WTC11 (cell line): ENCODE measurements at regions not wholly inside any gene's neighbourhood (a gene's known extent, or its start where the extent isn't known, plus 50 kb on each side); places are given as distances from the start of the nearest gene placed in this dataset.

Experiments used
- ATF6 ChIP-seq: sonication (generic); formaldehyde crosslinking; IDR thresholded peaks from 2 replicates; pipeline ENCODE4 v1.8.1; 2023; ENCODE audit warnings: mild to moderate bottlenecking, missing genetic modification reagents
- EMX1 ChIP-seq: fragments of 250-450 bp; sonication (Bioruptor Pico); IDR thresholded peaks from 2 replicates; pipeline ENCODE4 v1.8.0; 2021; ENCODE audit warnings: mild to moderate bottlenecking
- ERG ChIP-seq: fragments of 250-450 bp; sonication (Bioruptor Pico); IDR thresholded peaks from 2 replicates; pipeline ENCODE4 v1.8.0; 2021; ENCODE audit warnings: mild to moderate bottlenecking
- HMGXB4 ChIP-seq: sonication (generic); formaldehyde crosslinking; IDR thresholded peaks from 2 replicates; pipeline ENCODE4 v1.8.1; 2023; ENCODE audit warnings: mild to moderate bottlenecking, moderate library complexity, missing genetic modification reagents
- JUN ChIP-seq: sonication (generic); formaldehyde crosslinking; IDR thresholded peaks from 2 replicates; pipeline ENCODE4 v1.8.0; 2023; ENCODE audit warnings: mild to moderate bottlenecking, missing genetic modification reagents
- OVOL2 ChIP-seq: fragments of 250-450 bp; sonication (Bioruptor Pico); IDR thresholded peaks from 2 replicates; pipeline ENCODE4 v1.9.0; 2021; ENCODE audit warnings: mild to moderate bottlenecking, borderline replicate concordance
- STAT6 ChIP-seq: sonication (generic); formaldehyde crosslinking; conservative IDR thresholded peaks from 2 replicates; pipeline ENCODE4 v1.8.1; 2023; ENCODE audit warnings: mild to moderate bottlenecking, low read depth, missing genetic modification reagents, moderate library complexity
- TP53 ChIP-seq: sonication (generic); formaldehyde crosslinking; IDR thresholded peaks from 2 replicates; pipeline ENCODE4 v1.8.1; 2023; ENCODE audit warnings: mild to moderate bottlenecking, missing genetic modification reagents
- ZBTB21 ChIP-seq: sonication (generic); formaldehyde crosslinking; IDR thresholded peaks from 2 replicates; pipeline ENCODE4 v1.8.1; 2023; ENCODE audit warnings: mild to moderate bottlenecking, missing genetic modification reagents, borderline replicate concordance
- ZNF281 ChIP-seq: sonication (generic); formaldehyde crosslinking; IDR thresholded peaks from 2 replicates; pipeline ENCODE4 v1.8.0; 2023; ENCODE audit warnings: mild to moderate bottlenecking, missing genetic modification reagents
- TF ChIP-seq, protein P1 (sequence below): fragments of 200-600 bp; IDR thresholded peaks from 2 replicates; pipeline ENCODE4 v1.8.0; 2022; ENCODE audit warnings: antibody characterized with exemption
- TF ChIP-seq, protein P2 (sequence below): sonication (generic); formaldehyde crosslinking; IDR thresholded peaks from 2 replicates; pipeline ENCODE4 v1.8.0; 2022; ENCODE audit warnings: mild to moderate bottlenecking, missing genetic modification reagents
- TF ChIP-seq, protein P3 (sequence below): sonication (generic); formaldehyde crosslinking; IDR thresholded peaks from 2 replicates; pipeline ENCODE4 v1.8.0; 2022; ENCODE audit warnings: mild to moderate bottlenecking, missing genetic modification reagents

DNA sequence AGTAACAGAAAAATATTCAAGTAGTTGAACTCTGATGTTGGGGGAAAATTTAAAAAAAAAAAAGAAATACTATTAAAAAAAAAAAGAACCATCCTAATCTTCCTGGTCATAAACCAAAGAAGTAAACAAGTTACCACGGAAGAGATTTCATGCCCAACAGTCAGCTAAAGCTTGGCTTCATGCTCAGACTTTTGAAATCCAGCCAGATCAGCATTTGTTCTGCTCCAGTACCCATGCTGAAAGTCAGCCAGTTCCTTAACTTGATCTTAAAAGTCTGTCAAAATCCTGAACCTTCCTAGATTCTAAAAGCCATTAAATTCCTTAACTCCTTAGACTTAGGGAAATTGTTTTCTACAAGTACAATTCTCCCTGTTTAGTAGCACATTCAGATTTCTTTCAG lies 908.7 kb upstream of the CDH9 start:
- TF ChIP-seq STAT6 (CRISPR knock-in tag) = no peak
- no peak for TF ChIP-seq ZBTB21
- TF ChIP-seq ATF6 (CRISPR knock-in tag) = no peak
- no peak for TF ChIP-seq JUN (CRISPR knock-in tag)
- TF ChIP-seq, protein P1, sequence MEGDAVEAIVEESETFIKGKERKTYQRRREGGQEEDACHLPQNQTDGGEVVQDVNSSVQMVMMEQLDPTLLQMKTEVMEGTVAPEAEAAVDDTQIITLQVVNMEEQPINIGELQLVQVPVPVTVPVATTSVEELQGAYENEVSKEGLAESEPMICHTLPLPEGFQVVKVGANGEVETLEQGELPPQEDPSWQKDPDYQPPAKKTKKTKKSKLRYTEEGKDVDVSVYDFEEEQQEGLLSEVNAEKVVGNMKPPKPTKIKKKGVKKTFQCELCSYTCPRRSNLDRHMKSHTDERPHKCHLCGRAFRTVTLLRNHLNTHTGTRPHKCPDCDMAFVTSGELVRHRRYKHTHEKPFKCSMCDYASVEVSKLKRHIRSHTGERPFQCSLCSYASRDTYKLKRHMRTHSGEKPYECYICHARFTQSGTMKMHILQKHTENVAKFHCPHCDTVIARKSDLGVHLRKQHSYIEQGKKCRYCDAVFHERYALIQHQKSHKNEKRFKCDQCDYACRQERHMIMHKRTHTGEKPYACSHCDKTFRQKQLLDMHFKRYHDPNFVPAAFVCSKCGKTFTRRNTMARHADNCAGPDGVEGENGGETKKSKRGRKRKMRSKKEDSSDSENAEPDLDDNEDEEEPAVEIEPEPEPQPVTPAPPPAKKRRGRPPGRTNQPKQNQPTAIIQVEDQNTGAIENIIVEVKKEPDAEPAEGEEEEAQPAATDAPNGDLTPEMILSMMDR = no peak
- no peak for TF ChIP-seq TP53 (CRISPR knock-in tag)
- TF ChIP-seq ZNF281 (CRISPR knock-in tag) = no peak
- no peak for TF ChIP-seq EMX1 (CRISPR knock-in tag)
- no peak for TF ChIP-seq HMGXB4 (CRISPR knock-in tag)
- TF ChIP-seq, protein P2, sequence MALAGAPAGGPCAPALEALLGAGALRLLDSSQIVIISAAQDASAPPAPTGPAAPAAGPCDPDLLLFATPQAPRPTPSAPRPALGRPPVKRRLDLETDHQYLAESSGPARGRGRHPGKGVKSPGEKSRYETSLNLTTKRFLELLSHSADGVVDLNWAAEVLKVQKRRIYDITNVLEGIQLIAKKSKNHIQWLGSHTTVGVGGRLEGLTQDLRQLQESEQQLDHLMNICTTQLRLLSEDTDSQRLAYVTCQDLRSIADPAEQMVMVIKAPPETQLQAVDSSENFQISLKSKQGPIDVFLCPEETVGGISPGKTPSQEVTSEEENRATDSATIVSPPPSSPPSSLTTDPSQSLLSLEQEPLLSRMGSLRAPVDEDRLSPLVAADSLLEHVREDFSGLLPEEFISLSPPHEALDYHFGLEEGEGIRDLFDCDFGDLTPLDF (CRISPR knock-in tag) = no peak
- TF ChIP-seq, protein P3, sequence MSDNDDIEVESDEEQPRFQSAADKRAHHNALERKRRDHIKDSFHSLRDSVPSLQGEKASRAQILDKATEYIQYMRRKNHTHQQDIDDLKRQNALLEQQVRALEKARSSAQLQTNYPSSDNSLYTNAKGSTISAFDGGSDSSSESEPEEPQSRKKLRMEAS (CRISPR knock-in tag) = no peak
- no peak for TF ChIP-seq OVOL2 (CRISPR knock-in tag)
- TF ChIP-seq ERG = no peak
